IPS-18a (cell line): ENCODE measurements at regions not wholly inside any gene's neighbourhood (a gene's known extent, or its start where the extent isn't known, plus 50 kb on each side); places are given as distances from the start of the nearest gene placed in this dataset.

ENCODE experiments used
- H3K27ac ChIP-seq: one replicate; pipeline ENCODE4 v1.5.1; 2013; ENCODE audit warnings: low read length
- H3K27me3 ChIP-seq: one replicate; pipeline ENCODE4 v1.6.1; 2013; ENCODE audit warnings: mild to moderate bottlenecking, low read length; ENCODE audit not compliant: control insufficient read depth, insufficient read depth
- H3K36me3 ChIP-seq: one replicate; pipeline ENCODE4 v1.6.1; 2013; ENCODE audit warnings: low read depth, low read length; ENCODE audit not compliant: control insufficient read depth
- H3K4me1 ChIP-seq: one replicate; pipeline ENCODE4 v1.6.1; 2013; ENCODE audit warnings: low read depth, low read length; ENCODE audit not compliant: control insufficient read depth
- H3K4me3 ChIP-seq: one replicate; pipeline ENCODE4 v1.5.1; 2013; ENCODE audit warnings: low read length
- H3K9ac ChIP-seq: one replicate; pipeline ENCODE4 v1.6.1; 2013; ENCODE audit warnings: mild to moderate bottlenecking, low read length, moderate library complexity
- H3K9me3 ChIP-seq: one replicate; pipeline ENCODE4 v1.6.1; 2013; ENCODE audit warnings: low read depth, low read length; ENCODE audit not compliant: control insufficient read depth

DNA sequence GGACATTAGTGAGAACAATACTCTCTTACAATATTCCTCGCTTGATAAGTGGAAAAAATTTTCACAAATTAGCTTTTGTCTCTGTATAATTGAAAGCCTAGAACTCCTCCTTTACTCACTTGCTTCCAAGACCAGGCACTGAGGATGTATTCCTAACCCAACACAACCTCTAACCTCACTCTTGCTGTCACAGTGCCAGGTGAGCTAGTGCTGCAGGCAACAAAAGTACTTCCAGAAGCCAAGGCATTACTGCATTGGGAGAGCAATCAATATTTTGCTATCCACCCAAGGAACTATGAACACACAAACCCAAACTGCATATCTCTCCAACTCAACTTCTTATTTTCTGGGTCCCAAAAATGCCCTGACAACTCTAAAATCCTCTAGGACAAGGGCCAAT is 1081.0 kb downstream of the VRK1 start:
- no peaks in the 10 kb centered on the region for H3K36me3 ChIP-seq
- no peak overlapping the region for H3K9ac ChIP-seq
- no peaks in the 10 kb centered on the region for H3K27me3 ChIP-seq
- no peaks in the 10 kb centered on the region for H3K9me3 ChIP-seq
- H3K4me1 ChIP-seq: peaks cover 3% of the 10 kb centered on the region
- no peak overlapping the region for H3K4me3 ChIP-seq
- no peak overlapping the region for H3K27ac ChIP-seq

DNA sequence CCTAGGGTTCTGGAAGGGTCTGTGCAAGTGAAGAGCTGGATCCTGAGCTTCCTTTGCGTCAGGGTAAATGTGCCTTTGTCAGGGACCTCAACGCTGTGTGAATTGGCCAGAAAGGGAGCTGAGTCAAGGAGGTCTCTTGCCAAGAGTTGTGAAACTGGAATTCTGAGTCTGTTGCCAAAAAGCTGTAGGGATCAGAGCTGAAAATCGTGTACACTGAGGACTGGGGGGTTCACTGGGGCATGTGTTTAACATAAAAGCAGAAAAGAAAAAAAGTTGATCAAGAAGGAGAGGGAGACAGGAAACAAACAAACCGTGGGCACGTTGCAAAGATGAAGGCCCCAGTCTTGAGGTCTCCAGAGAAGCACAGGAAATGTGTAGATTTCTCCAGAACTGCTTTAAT is 1081.5 kb downstream of the VRK1 start:
- Histone ChIP-seq H3K36me3 (no peaks in the 10 kb centered on the region), H3K4me1 (peaks cover 1% of the 10 kb centered on the region), H3K9me3 (no peaks in the 10 kb centered on the region), H3K4me3 (no peak overlapping the region), H3K27ac (no peak overlapping the region), H3K27me3 (no peaks in the 10 kb centered on the region), H3K9ac (no peak overlapping the region)

DNA sequence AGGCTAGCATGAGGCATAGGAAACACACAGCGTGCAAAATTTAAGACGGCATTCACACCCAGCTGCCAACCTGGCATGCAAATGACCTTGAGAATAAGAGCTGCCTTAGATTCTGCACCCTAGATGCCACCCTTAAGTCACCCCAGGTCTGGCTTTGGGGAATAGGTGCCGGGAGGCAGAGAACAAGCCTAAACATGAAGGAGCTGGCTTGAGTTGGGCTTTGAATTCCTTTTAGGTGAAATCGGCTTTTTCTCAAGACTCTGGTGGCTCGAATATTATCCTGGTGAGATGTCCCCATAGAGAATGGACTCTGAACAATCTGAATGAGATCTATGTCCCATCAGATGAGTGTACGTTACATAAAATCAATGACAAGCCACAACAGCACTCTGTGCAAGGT is 1090.5 kb downstream of the VRK1 start:
- peaks cover 9% of the 10 kb centered on the region for H3K4me1 ChIP-seq
- no peak overlapping the region for H3K9ac ChIP-seq
- H3K9me3 ChIP-seq: no peaks in the 10 kb centered on the region
- no peaks in the 10 kb centered on the region for H3K36me3 ChIP-seq
- no peak overlapping the region for H3K27ac ChIP-seq
- H3K27me3 ChIP-seq: no peaks in the 10 kb centered on the region
- no peak overlapping the region for H3K4me3 ChIP-seq

DNA sequence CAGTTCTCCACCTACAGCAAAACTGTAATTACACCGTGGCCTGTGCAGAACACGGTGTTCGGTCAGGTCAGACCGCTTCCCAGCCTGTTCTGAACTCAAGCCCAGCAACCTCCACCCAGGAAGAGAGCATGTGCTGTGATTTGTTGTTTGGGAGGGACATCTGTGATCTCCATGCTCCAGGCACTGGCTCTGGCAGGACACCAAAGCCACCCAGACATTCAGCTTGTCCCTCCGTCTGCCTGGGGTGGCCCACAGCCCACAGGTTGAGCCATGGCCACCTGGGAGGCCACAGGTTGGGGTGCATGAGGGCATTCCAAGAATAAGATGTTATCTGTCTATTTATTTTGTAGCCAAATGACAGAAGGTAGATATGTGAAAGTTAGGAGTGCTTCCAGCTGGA is 1091.1 kb downstream of the VRK1 start:
- Histone ChIP-seq H3K27ac (no peak overlapping the region), H3K9ac (no peak overlapping the region), H3K27me3 (no peaks in the 10 kb centered on the region), H3K4me3 (no peak overlapping the region), H3K4me1 (peaks cover 9% of the 10 kb centered on the region), H3K36me3 (no peaks in the 10 kb centered on the region), H3K9me3 (no peaks in the 10 kb centered on the region)

DNA sequence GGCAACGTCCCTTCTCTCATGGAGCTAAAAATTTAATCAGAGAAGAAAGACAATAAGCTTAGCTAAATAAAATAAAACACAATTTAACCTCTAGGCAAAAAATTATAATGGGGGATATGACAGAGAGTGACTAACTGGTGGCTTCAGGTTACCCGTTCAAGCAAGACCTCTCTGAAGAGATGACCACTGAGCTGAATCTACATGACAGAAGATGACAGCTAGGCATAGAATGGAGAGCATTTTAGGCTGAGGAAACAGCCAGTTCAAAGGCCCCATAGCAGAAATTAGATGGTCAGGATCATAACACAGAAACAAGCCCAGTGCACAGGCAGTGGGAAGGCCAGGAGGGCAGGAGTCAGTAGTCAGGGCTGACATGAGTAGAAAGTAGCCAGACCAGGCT is 1094.3 kb downstream of the VRK1 start:
- H3K27ac ChIP-seq: no peak overlapping the region
- no peaks in the 10 kb centered on the region for H3K27me3 ChIP-seq
- H3K9me3 ChIP-seq: no peaks in the 10 kb centered on the region
- peaks cover 9% of the 10 kb centered on the region for H3K4me1 ChIP-seq
- H3K36me3 ChIP-seq: no peaks in the 10 kb centered on the region
- H3K9ac ChIP-seq: no peak overlapping the region
- no peak overlapping the region for H3K4me3 ChIP-seq

DNA sequence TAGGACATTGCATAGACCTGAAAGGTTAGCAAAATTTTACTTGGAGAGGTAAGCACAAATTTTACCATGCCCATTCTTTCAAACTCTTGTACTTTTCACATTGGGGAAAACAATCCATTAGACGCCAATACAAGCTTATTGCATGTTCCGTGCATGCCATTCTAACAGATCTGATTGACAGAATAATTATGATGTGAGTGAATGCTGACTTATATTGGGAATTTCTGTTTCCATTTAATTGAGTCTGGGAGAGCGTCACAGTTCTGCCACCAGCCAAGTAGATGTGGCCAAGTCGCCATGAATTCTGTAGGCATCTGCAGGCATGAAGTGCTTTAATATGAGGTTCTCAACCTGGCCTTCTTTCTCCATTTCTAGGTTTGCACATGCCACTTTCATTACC is 1097.4 kb downstream of the VRK1 start:
- no peaks in the 10 kb centered on the region for H3K36me3 ChIP-seq
- H3K9ac ChIP-seq: no peak overlapping the region
- no peak overlapping the region for H3K27ac ChIP-seq
- no peak overlapping the region for H3K4me3 ChIP-seq
- no peaks in the 10 kb centered on the region for H3K9me3 ChIP-seq
- no peaks in the 10 kb centered on the region for H3K27me3 ChIP-seq
- H3K4me1 ChIP-seq: peaks cover 9% of the 10 kb centered on the region

DNA sequence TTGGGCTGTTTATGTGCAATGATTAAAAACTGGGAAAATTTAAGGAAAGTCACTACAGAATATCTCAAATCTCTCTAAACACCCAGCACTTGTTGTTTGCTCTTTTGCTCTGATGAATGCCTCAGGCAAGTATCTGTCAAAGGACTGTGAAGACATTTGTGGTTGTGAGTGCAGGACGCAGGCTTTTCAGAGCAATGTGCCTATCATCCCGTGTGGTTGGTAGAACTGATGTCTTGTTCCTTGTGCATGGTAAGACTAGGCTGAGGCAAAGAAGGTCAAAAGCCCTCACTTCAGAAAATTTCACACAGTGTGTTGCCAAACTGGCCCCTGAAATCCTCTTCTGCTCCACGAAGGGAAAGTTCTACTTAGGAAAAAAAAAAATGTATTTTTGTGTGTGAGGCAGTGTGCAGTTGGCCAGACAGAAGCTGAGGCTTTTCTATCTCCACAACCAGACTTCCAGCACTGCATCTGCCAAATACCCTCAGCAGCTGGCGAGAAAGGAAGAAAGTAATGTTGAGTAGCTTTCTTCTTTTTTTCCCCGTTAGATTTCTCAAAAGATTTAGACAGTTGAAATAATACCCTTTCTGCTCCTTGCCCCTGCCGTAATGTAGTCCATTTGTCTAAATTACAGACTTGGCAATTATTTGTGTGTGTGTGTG is 1103.1 kb downstream of the VRK1 start:
- H3K36me3 ChIP-seq: no peaks in the 10 kb centered on the region
- H3K27me3 ChIP-seq: no peaks in the 10 kb centered on the region
- no peaks in the 10 kb centered on the region for H3K4me1 ChIP-seq
- H3K9me3 ChIP-seq: no peaks in the 10 kb centered on the region
- H3K4me3 ChIP-seq: no peak overlapping the region
- H3K9ac ChIP-seq: no peak overlapping the region
- no peak overlapping the region for H3K27ac ChIP-seq

DNA sequence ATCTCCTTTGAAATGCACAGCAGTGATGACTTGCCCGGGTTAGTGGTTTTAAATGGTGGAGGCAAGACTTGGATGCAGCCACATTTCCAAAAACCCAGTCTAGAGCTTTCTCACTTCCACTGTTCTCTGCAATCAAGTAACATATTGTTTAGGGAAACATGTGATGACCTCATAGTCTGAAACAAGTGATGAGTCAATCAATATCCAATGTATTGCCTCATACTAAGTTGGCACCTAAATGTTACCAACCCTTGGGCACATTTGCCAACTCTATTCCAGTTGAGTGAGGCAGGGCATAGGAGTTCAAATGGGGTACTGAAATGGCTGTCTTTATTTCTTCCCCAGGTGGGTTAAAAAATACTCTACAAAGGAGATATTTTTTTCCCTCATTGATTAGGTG is 1105.4 kb downstream of the VRK1 start:
- H3K4me1 ChIP-seq: no peaks in the 10 kb centered on the region
- H3K36me3 ChIP-seq: no peaks in the 10 kb centered on the region
- no peak overlapping the region for H3K27ac ChIP-seq
- H3K4me3 ChIP-seq: no peak overlapping the region
- H3K9me3 ChIP-seq: no peaks in the 10 kb centered on the region
- H3K9ac ChIP-seq: no peak overlapping the region
- H3K27me3 ChIP-seq: no peaks in the 10 kb centered on the region

DNA sequence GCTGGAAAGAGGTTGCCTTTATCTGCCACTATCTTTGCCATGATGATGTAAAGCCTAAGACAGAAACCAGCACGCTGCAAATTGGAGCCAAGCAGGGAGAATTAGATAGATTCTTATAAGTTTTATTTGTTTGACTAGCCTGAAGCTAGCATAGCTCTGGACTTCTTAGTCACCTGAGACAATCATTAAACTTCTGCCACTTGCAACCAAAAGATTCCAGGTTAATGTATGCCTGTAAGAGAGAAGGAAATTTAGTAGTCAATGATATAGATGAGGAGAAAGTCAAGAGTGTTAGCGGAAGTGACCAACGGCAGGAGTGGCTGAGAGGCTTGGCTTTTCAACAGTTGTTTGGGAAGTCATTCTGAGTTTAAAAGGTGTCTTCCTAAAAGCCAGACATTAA is 1106.6 kb downstream of the VRK1 start:
- Histone ChIP-seq H3K4me3 (no peak overlapping the region), H3K27ac (no peak overlapping the region), H3K27me3 (no peaks in the 10 kb centered on the region), H3K4me1 (no peaks in the 10 kb centered on the region), H3K9ac (no peak overlapping the region), H3K9me3 (no peaks in the 10 kb centered on the region), H3K36me3 (no peaks in the 10 kb centered on the region)

DNA sequence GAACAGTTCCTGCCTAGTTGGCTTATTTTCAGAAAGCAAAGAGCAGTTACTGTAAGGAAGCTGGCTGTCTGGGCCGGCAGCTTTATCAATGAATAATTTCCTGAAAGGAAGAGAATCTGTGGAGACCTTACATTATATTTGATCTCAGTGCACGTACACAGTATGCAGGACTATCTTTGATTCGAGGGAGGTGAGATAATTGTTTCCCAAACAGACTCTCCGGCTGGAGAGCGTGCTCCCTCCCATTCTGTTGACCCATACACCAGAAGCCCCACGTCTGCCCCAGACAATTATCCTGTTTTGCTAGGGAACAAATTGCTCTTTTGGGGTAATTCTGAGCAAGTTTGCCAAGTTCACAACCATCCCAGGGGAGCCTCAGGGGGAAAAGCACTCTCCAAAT is 1115.0 kb downstream of the VRK1 start:
- Histone ChIP-seq H3K36me3 (no peaks in the 10 kb centered on the region), H3K4me3 (no peak overlapping the region), H3K27ac (no peak overlapping the region), H3K9ac (no peak overlapping the region), H3K27me3 (no peaks in the 10 kb centered on the region), H3K9me3 (no peaks in the 10 kb centered on the region), H3K4me1 (no peaks in the 10 kb centered on the region)

DNA sequence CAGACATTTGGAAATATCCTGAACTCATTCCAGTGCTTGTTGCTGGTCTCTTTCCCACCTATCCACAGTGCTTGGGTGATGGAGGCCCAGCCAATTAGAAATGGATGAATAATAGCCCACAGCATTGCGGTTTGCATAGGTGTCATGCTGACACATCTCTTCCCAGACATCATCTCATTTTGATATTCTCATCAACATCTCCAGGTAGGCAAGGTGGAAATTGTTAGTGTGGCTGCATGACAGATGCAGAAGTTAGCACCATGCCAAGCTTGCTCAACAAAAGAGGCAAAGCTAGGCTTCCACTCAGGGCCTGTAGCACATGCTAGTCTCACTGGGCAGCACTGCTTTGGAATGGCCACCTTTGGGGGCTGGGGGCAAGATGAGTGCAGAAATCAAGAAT is 1118.9 kb downstream of the VRK1 start:
- H3K36me3 ChIP-seq: no peaks in the 10 kb centered on the region
- H3K27ac ChIP-seq: no peak overlapping the region
- no peak overlapping the region for H3K4me3 ChIP-seq
- no peaks in the 10 kb centered on the region for H3K27me3 ChIP-seq
- no peaks in the 10 kb centered on the region for H3K9me3 ChIP-seq
- H3K9ac ChIP-seq: no peak overlapping the region
- no peaks in the 10 kb centered on the region for H3K4me1 ChIP-seq

DNA sequence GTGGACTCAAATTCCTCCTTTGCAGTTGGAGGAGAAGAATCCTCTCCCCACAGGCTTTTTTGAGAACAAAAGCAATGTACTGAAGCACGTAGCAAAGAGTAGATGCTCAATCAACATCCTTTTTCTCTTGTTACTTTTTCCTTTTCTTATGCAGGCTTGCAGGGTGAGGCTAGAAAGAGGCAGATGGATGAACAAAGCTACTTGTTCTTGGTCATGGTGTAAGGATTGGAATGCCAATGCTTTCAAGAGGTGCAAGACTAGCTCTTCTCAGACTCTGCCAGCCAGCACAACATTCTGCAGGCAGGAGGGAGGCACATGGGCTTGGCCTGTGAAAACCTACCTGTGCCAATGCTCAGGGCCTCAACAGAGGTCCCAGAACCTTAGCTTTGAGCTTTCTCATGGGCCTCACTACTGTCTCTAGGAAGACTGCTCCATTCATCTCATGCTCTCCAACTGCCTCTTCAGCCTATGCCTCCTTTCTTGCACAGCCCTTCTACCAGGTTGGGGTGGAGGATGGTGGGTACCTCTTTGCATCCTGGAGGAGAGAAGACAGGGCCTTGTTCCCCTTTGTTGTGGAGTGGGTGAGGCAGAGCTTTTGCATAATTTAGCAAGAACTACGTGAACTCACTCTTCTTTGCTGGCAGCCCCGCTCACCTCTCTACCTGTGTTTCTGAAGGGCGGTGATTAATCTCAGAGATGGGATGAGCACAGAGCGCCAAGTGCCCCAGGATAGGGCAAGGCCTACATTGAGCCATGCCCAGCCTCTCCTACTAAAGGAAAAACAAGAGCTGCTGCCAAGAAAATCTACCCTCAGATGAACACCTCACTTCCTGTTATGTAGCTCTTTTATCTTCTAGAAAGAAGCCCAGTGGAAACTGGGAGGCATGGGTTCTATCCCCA is 1119.7 kb downstream of the VRK1 start:
- H3K4me3 ChIP-seq: no peak overlapping the region
- no peaks in the 10 kb centered on the region for H3K9me3 ChIP-seq
- H3K27ac ChIP-seq: no peak overlapping the region

More for the DNA sequence above, 1119.7 kb downstream of the VRK1 start:
- Histone ChIP-seq H3K4me1 (no peaks in the 10 kb centered on the region), H3K36me3 (no peaks in the 10 kb centered on the region), H3K27me3 (no peaks in the 10 kb centered on the region), H3K9ac (no peak overlapping the region)
